ENCODE measurements at regions not wholly inside any gene's neighbourhood (a gene's known extent, or its start where the extent isn't known, plus 50 kb on each side); places are given as distances from the start of the nearest gene placed in this dataset.

- Histone ChIP-seq H3K9me3 (ENCODE audit: low read depth) (no peaks in the 10 kb centered on the region), H3K79me2 (ENCODE audit: low read depth) (no peaks in the 10 kb centered on the region), H3K4me2 (no peak overlapping the region), H3K4me3 (no peak overlapping the region), H3K27me3 (no peaks in the 10 kb centered on the region), H3K27ac (no peak overlapping the region), H3K36me3 (no peaks in the 10 kb centered on the region), H3K9ac (no peak overlapping the region), H3K4me1 (no peaks in the 10 kb centered on the region), H2AFZ (replicated peaks) (no peak overlapping the region), H4K20me1 (ENCODE audit: low read depth) (no peaks in the 10 kb centered on the region), H3F3A (ENCODE audit: low read depth) (no peaks in the 10 kb centered on the region)
- no peak overlapping the region for H3K27ac Mint-ChIP-seq
- no peak overlapping the region for H3K4me3 Mint-ChIP-seq
- H3K4me1 Mint-ChIP-seq: no peaks in the 10 kb centered on the region
- H3K27me3 Mint-ChIP-seq (ENCODE audit: insufficient read depth, low read depth): no peaks in the 10 kb centered on the region
- no peaks in the 10 kb centered on the region for H3K9me3 Mint-ChIP-seq
- no peak for TF ChIP-seq EZH2 (IDR thresholded peaks at IDR 0.05)
- no peak for TF ChIP-seq CTCF (IDR thresholded peaks at IDR 0.05)
- TF ChIP-seq EZH2phosphoT487 (IDR thresholded peaks at IDR 0.05): no peak
- no peaks in the 10 kb centered on the region for H3K36me3 Mint-ChIP-seq
- DNase-seq (ENCODE audit: low spot score): no peak
Measured at GRCh38 chr13:88360761-88361160, 689.6 kb downstream of the SLITRK5 start.

- Histone ChIP-seq H3K4me3 (no peak overlapping the region), H3K9ac (no peak overlapping the region), H3F3A (ENCODE audit: low read depth) (no peaks in the 10 kb centered on the region), H4K20me1 (ENCODE audit: low read depth) (no peaks in the 10 kb centered on the region), H3K27me3 (no peaks in the 10 kb centered on the region), H2AFZ (replicated peaks) (no peak overlapping the region), H3K4me2 (no peak overlapping the region), H3K79me2 (ENCODE audit: low read depth) (no peaks in the 10 kb centered on the region), H3K27ac (no peak overlapping the region), H3K36me3 (no peaks in the 10 kb centered on the region), H3K4me1 (no peaks in the 10 kb centered on the region), H3K9me3 (ENCODE audit: low read depth) (no peaks in the 10 kb centered on the region)
- no peak for DNase-seq (ENCODE audit: low spot score)
- no peak for TF ChIP-seq EZH2phosphoT487 (IDR thresholded peaks at IDR 0.05)
- TF ChIP-seq CTCF (IDR thresholded peaks at IDR 0.05): no peak
- no peak for TF ChIP-seq EZH2 (IDR thresholded peaks at IDR 0.05)
- Mint-ChIP-seq H3K36me3 (no peaks in the 10 kb centered on the region), H3K9me3 (no peaks in the 10 kb centered on the region), H3K27ac (no peak overlapping the region), H3K27me3 (ENCODE audit: insufficient read depth, low read depth) (no peaks in the 10 kb centered on the region), H3K4me3 (no peak overlapping the region), H3K4me1 (no peaks in the 10 kb centered on the region)
Measured at GRCh38 chr13:88369866-88370265, 698.7 kb downstream of the SLITRK5 start.

- H3K27ac ChIP-seq: no peak overlapping the region
- H4K20me1 ChIP-seq (ENCODE audit: low read depth): no peaks in the 10 kb centered on the region
- H2AFZ ChIP-seq (replicated peaks): no peak overlapping the region
- no peak overlapping the region for H3K27ac Mint-ChIP-seq
- no peaks in the 10 kb centered on the region for H3K36me3 Mint-ChIP-seq
- no peak overlapping the region for H3K4me3 Mint-ChIP-seq
- no peak overlapping the region for H3K4me3 ChIP-seq
- H3K36me3 ChIP-seq: no peaks in the 10 kb centered on the region
- H3K27me3 Mint-ChIP-seq (ENCODE audit: insufficient read depth, low read depth): no peaks in the 10 kb centered on the region
- no peaks in the 10 kb centered on the region for H3K4me1 Mint-ChIP-seq
- H3F3A ChIP-seq (ENCODE audit: low read depth): no peaks in the 10 kb centered on the region
- no peaks in the 10 kb centered on the region for H3K4me1 ChIP-seq
- H3K9ac ChIP-seq: no peak overlapping the region
- H3K9me3 Mint-ChIP-seq: no peaks in the 10 kb centered on the region
- no peaks in the 10 kb centered on the region for H3K79me2 ChIP-seq (ENCODE audit: low read depth)
- DNase-seq (ENCODE audit: low spot score): no peak
- no peak for TF ChIP-seq CTCF (IDR thresholded peaks at IDR 0.05)
- TF ChIP-seq EZH2 (IDR thresholded peaks at IDR 0.05): no peak
- TF ChIP-seq EZH2phosphoT487 (IDR thresholded peaks at IDR 0.05): no peak
- no peaks in the 10 kb centered on the region for H3K27me3 ChIP-seq
- no peaks in the 10 kb centered on the region for H3K9me3 ChIP-seq (ENCODE audit: low read depth)
- H3K4me2 ChIP-seq: no peak overlapping the region
Measured at GRCh38 chr13:88376760-88377388, 705.7 kb downstream of the SLITRK5 start.

Measured in neural progenitor cell (in vitro differentiated cells).